ENCODE measurements at regions not wholly inside any gene's neighbourhood (a gene's known extent, or its start where the extent isn't known, plus 50 kb on each side); places are given as distances from the start of the nearest gene placed in this dataset.

- no peak for DNase-seq (ENCODE audit: low read depth)
These were observed 300.8 kb downstream of the EFNB2 start for GRCh38 chr13:106234636-106235035.

GRCh38 chr13:106233134-106233735, 302.2 kb downstream of the EFNB2 start:
- DNase-seq (ENCODE audit: low read depth) = no peak

GRCh38 chr13:106232681-106233080, 302.8 kb downstream of the EFNB2 start:
- DNase-seq (ENCODE audit: low read depth) = no peak

- DNase-seq (ENCODE audit: low read depth) = no peak
These were observed 305.0 kb downstream of the EFNB2 start for GRCh38 chr13:106230450-106230849.

- DNase-seq (ENCODE audit: low read depth) = no peak
These were observed 310.3 kb downstream of the EFNB2 start for GRCh38 chr13:106225126-106225525.

- DNase-seq (ENCODE audit: low read depth) = no peak
These were observed 315.3 kb downstream of the EFNB2 start for GRCh38 chr13:106220211-106220610.

GRCh38 chr13:106213028-106213757, 322.3 kb downstream of the EFNB2 start:
- DNase-seq (ENCODE audit: low read depth) = no peak

GRCh38 chr13:106212386-106213010, 323.0 kb downstream of the EFNB2 start:
- no peak for DNase-seq (ENCODE audit: low read depth)

- DNase-seq (ENCODE audit: low read depth) = no peak
These were observed 325.1 kb downstream of the EFNB2 start for GRCh38 chr13:106210324-106210723.

GRCh38 chr13:106205871-106206270, 329.6 kb downstream of the EFNB2 start:
- DNase-seq (ENCODE audit: low read depth) = no peak

GRCh38 chr13:106197496-106197895, 338.0 kb downstream of the EFNB2 start:
- DNase-seq (ENCODE audit: low read depth) = no peak

- DNase-seq (ENCODE audit: low read depth) = no peak
These were observed 347.9 kb downstream of the EFNB2 start for GRCh38 chr13:106187501-106188095.

- DNase-seq (ENCODE audit: low read depth) = no peak
These were observed 348.4 kb downstream of the EFNB2 start for GRCh38 chr13:106187101-106187500.

GRCh38 chr13:106186366-106187030, 349.0 kb downstream of the EFNB2 start:
- DNase-seq (ENCODE audit: low read depth) = no peak

GRCh38 chr13:106184790-106185189, 350.7 kb downstream of the EFNB2 start:
- no peak for DNase-seq (ENCODE audit: low read depth)

- no peak for DNase-seq (ENCODE audit: low read depth)
These were observed 351.9 kb downstream of the EFNB2 start for GRCh38 chr13:106183410-106184065.

- DNase-seq (ENCODE audit: low read depth) = no peak
These were observed 353.1 kb downstream of the EFNB2 start for GRCh38 chr13:106182404-106182803.

- DNase-seq (ENCODE audit: low read depth) = no peak
These were observed 356.6 kb downstream of the EFNB2 start for GRCh38 chr13:106178816-106179215.

- DNase-seq (ENCODE audit: low read depth) = no peak
These were observed 358.3 kb downstream of the EFNB2 start for GRCh38 chr13:106177146-106177545.

- no peak for DNase-seq (ENCODE audit: low read depth)
These were observed 359.3 kb downstream of the EFNB2 start for GRCh38 chr13:106176117-106176516.

- DNase-seq (ENCODE audit: low read depth) = no peak
These were observed 361.4 kb downstream of the EFNB2 start for GRCh38 chr13:106173891-106174610.

Measured in stimulated activated CD8-positive, alpha-beta memory T cell treated with anti-CD3 and anti-CD28 coated beads, Interleukin-4, amount 100 ng/mL, for 24 hours (primary cell).